Neuronal stem cell (in vitro differentiated cells): ENCODE measurements at regions not wholly inside any gene's neighbourhood (a gene's known extent, or its start where the extent isn't known, plus 50 kb on each side); places are given as distances from the start of the nearest gene placed in this dataset.
"Not testable (repeated sequence)": the region's sequence is repeated elsewhere in the genome, so short reads cannot be mapped to it uniquely, and the experiment has no call there.

Experiments used
- DNase-seq: peaks from one replicate; pipeline ENCODE4 v3.0.0-alpha.2; 2013; ENCODE audit warnings: low spot score
- H2AFZ ChIP-seq: one replicate; pipeline ENCODE4 v1.6.1; 2013; ENCODE audit warnings: mild to moderate bottlenecking, low read length, inconsistent platforms
- H2AK5ac ChIP-seq: 2 replicates; pipeline ENCODE4 v1.6.1; 2013; ENCODE audit warnings: low read depth, mild to moderate bottlenecking, inconsistent platforms, low read length, moderate library complexity, mixed read lengths
- H2BK120ac ChIP-seq: 2 replicates; pipeline ENCODE4 v1.6.1; 2013; ENCODE audit warnings: low read depth, mild to moderate bottlenecking, inconsistent platforms, low read length, moderate library complexity, mixed read lengths
- H2BK12ac ChIP-seq: one replicate; pipeline ENCODE4 v1.6.1; 2013; ENCODE audit warnings: low read length, inconsistent platforms
- H2BK15ac ChIP-seq: 2 replicates; pipeline ENCODE4 v1.6.1; 2013; ENCODE audit warnings: mild to moderate bottlenecking, low read length, inconsistent platforms, mixed read lengths
- H2BK5ac ChIP-seq: one replicate; pipeline ENCODE4 v1.6.1; 2013; ENCODE audit warnings: inconsistent platforms, mild to moderate bottlenecking, low read length, moderate library complexity
- H3K14ac ChIP-seq: one replicate; pipeline ENCODE4 v1.6.1; 2013; ENCODE audit warnings: low read length, inconsistent platforms
- H3K18ac ChIP-seq: 2 replicates; pipeline ENCODE4 v1.6.1; 2013; ENCODE audit warnings: low read length, inconsistent platforms
- H3K23ac ChIP-seq: 2 replicates; pipeline ENCODE4 v1.6.1; 2013; ENCODE audit warnings: low read depth, mild to moderate bottlenecking, mixed read lengths, low read length, inconsistent platforms; ENCODE audit not compliant: poor library complexity
- H3K27ac ChIP-seq: replicated peaks from 3 replicates; pipeline ENCODE4 v1.5.1; 2013; ENCODE audit warnings: low read length, inconsistent platforms
- H3K27me3 ChIP-seq, 3 experiments: 2 replicates each; pipeline ENCODE4 v1.6.1; 2013; ENCODE audit warnings: low read length in 3 of 3, mild to moderate bottlenecking in 2 of 3, inconsistent platforms in 1 of 3, low read depth in 1 of 3, mixed read lengths in 1 of 3, moderate library complexity in 1 of 3; ENCODE audit not compliant: control insufficient read depth in 3 of 3, insufficient read depth in 3 of 3
- H3K36me3 ChIP-seq, 2 donors: replicated peaks in 1 of 2; 2 replicates each; pipeline ENCODE4 v1.6.1; 2013; ENCODE audit warnings: low read length in 2 of 2; ENCODE audit not compliant: control insufficient read depth in 2 of 2, insufficient read depth in 2 of 2
- H3K4ac ChIP-seq: 2 replicates; pipeline ENCODE4 v1.6.1; 2013; ENCODE audit warnings: inconsistent platforms, mild to moderate bottlenecking, low read length, moderate library complexity
- H3K4me1 ChIP-seq, 2 donors: 1 replicate in 1 of 2; 2 replicates in 1 of 2; pipeline ENCODE4 v1.6.1; 2013; ENCODE audit warnings: low read length in 2 of 2, low read depth in 1 of 2; ENCODE audit not compliant: control insufficient read depth in 2 of 2, insufficient read depth in 1 of 2
- H3K4me2 ChIP-seq: one replicate; pipeline ENCODE4 v1.6.1; 2013; ENCODE audit warnings: mild to moderate bottlenecking, low read length, inconsistent platforms; ENCODE audit not compliant: insufficient read depth, poor library complexity, severe bottlenecking
- H3K4me3 ChIP-seq, 2 donors: 2 replicates each; pipeline ENCODE4 v1.5.1; 2013; ENCODE audit warnings: low read length in 2 of 2, mild to moderate bottlenecking in 2 of 2, inconsistent platforms in 1 of 2, moderate library complexity in 1 of 2
- H3K79me1 ChIP-seq: one replicate; pipeline ENCODE4 v1.6.1; 2013; ENCODE audit warnings: low read depth, mild to moderate bottlenecking, inconsistent platforms, low read length, moderate library complexity
- H3K9ac ChIP-seq: one replicate; pipeline ENCODE4 v1.6.1; 2013; ENCODE audit warnings: mild to moderate bottlenecking, low read depth, low read length, inconsistent platforms; ENCODE audit not compliant: poor library complexity
- H3K9me3 ChIP-seq, 2 donors: replicated peaks in 1 of 2; 2 replicates each; pipeline versions ENCODE3 to v1.6.1; 2013; ENCODE audit warnings: low read length in 2 of 2, mild to moderate bottlenecking in 2 of 2, inconsistent platforms in 1 of 2, low read depth in 1 of 2, mixed read lengths in 1 of 2, moderate library complexity in 1 of 2; ENCODE audit not compliant: control insufficient read depth in 2 of 2, insufficient read depth in 1 of 2
- H4K8ac ChIP-seq: one replicate; pipeline ENCODE4 v1.6.1; 2013; ENCODE audit warnings: low read depth, mild to moderate bottlenecking, inconsistent platforms, low read length, moderate library complexity
- H4K91ac ChIP-seq: one replicate; pipeline ENCODE4 v1.6.1; 2013; ENCODE audit warnings: low read length, low read depth, mild to moderate bottlenecking, inconsistent platforms; ENCODE audit not compliant: poor library complexity
- WGBS, 2 donors: extraction: QIAGEN DNeasy Blood & Tissue Kit; methylation state at CpG; one replicate each; pipeline ENCODE4 v1.1.7; 2013; ENCODE audit warnings: missing lambda C conversion rate in 2 of 2, mixed read lengths in 1 of 2; ENCODE audit not compliant: insufficient read length in 2 of 2, insufficient replicate concordance in 1 of 2; ENCODE audit errors: extremely low coverage in 2 of 2; 5-methylcytosine and 5-hydroxymethylcytosine counted together

DNA sequence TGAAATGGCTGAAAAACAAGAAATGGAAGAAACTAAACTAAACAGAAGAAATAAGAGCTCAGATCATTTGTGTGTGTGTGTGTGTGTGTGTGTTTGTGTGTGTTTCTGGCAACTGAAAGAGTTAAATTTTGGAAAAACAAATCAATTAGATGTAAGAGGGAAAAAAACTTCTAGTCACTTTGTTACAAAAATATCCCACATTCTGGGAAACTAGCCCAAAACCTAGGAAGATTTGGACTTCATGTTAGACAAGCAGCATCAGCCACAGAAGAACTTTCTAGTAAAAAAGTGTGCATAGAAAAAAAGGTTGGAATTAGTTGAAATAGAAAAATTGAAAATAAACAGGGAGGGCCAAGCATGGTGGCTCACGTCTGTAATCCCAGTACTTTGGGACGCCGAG lies 111.6 kb upstream of the PRKG2 start:
- Histone ChIP-seq H3K9me3 (no peaks in the 10 kb centered on the region), H2BK12ac (no peak overlapping the region), H3K9ac (no peak overlapping the region), H2BK5ac (no peak overlapping the region), H4K8ac (no peak overlapping the region), H3K23ac (no peak overlapping the region), H2AFZ (no peak overlapping the region), H3K27me3 (no peaks in the 10 kb centered on the region), H3K18ac (no peak overlapping the region), H4K91ac (no peak overlapping the region), H2AK5ac (no peak overlapping the region), H3K14ac (no peak overlapping the region), H2BK15ac (no peak overlapping the region), H3K79me1 (no peaks in the 10 kb centered on the region), H3K4me3 (no peak overlapping the region), H3K4me2 (no peak overlapping the region), H3K27ac (no peak overlapping the region), H3K4me1 (no peaks in the 10 kb centered on the region), H3K36me3 (no peaks in the 10 kb centered on the region), H2BK120ac (no peak overlapping the region), H3K4ac (no peak overlapping the region)
- no peak for DNase-seq
- no CpG with 5 or more reads among the region's 3 CpGs for WGBS, 2 donors

DNA sequence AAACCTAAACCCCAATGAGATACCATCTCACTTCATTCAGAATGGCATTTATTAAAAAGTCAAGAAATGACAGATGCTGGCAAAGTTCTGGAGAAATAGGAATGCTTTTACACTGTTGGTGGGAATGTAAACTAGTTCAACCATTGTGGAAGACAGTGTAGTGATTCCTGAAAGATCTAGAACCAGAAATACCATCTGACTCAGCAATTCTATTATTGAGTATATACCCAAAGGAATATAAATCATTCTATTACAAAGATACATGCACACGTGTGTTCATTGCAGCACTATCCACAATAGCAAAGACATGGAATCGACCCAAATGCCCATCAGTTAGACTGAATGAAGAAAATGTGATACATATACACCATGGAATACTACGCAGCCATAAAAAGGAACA lies 109.6 kb upstream of the PRKG2 start:
- not testable (repeated sequence) for H2BK120ac ChIP-seq, H2AK5ac ChIP-seq, H3K14ac ChIP-seq, H3K27ac ChIP-seq, H3K27me3 ChIP-seq, H3K4ac ChIP-seq, H3K23ac ChIP-seq, H2BK5ac ChIP-seq, H3K9me3 ChIP-seq, H3K4me2 ChIP-seq, H2BK12ac ChIP-seq, H3K4me3 ChIP-seq, H3K36me3 ChIP-seq, H3K79me1 ChIP-seq, H4K8ac ChIP-seq, H2BK15ac ChIP-seq, H3K18ac ChIP-seq, DNase-seq, H4K91ac ChIP-seq, H2AFZ ChIP-seq, H3K4me1 ChIP-seq, H3K9ac ChIP-seq
- WGBS, 2 donors = no CpG with 5 or more reads among the region's 3 CpGs

DNA sequence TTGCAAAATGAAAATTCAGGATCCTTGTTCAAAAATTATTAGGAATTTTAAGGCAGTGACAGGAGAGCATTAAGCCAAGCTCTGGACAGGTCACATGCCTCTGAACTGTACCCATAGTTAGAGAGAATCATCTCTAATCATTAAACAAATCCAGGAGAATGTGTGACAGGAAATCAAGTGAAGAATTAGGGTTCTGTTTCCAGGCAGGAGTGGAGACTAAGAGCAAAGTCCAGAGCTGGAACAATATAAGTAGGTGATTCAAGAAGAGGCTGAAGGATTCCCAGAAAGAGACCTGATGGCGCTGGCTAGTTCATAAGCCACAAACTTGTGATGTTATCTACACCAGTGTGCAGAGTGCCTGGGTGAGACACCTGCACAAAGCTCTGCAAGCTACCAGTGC lies 104.6 kb upstream of the PRKG2 start:
- Histone ChIP-seq H3K18ac (no peak overlapping the region), H2BK15ac (no peak overlapping the region), H2BK12ac (no peak overlapping the region), H3K79me1 (no peaks in the 10 kb centered on the region), H3K9ac (no peak overlapping the region), H3K27me3 (no peaks in the 10 kb centered on the region), H4K8ac (no peak overlapping the region), H3K4me2 (no peak overlapping the region), H3K27ac (no peak overlapping the region), H3K4me3 (no peak overlapping the region), H3K4ac (no peak overlapping the region), H4K91ac (no peak overlapping the region), H3K9me3 (no peaks in the 10 kb centered on the region), H2AK5ac (no peak overlapping the region), H2AFZ (no peak overlapping the region), H3K14ac (no peak overlapping the region), H2BK5ac (no peak overlapping the region), H3K23ac (no peak overlapping the region), H3K36me3 (no peaks in the 10 kb centered on the region), H2BK120ac (no peak overlapping the region), H3K4me1 (no peaks in the 10 kb centered on the region)
- WGBS, 2 donors = no CpG with 5 or more reads among the region's 1 CpG
- DNase-seq = no peak

DNA sequence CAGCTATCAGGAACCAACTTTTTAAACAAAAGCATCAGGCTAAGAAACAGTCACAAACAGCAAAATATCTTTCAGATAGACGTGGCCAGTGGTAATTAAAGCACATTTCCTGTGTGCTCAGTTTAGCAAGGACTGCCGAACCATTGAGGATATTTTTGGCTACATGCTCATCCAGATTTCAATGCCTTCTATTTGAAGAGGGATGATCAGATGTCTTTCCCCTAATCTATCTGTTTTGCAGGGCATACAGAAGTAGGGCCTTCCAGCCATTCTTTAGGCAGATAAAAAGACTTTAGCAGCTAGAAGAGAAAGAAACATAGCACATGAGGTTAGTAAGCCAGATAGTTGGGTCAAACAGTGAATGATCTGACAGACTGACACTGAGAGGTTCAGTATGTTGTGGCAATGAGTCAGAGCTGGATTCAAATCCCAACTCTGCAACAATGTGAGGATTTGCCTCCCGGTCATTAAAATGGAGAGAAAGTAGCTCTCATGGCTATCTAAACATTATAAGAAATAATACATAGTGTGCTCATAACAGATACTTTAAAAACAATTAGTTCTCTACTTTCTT lies 100.0 kb upstream of the PRKG2 start:
- Histone ChIP-seq H3K4me2 (no peak overlapping the region), H3K79me1 (no peaks in the 10 kb centered on the region), H3K18ac (no peak overlapping the region), H2AK5ac (no peak overlapping the region), H3K4me3 (no peak overlapping the region), H3K4me1 (no peaks in the 10 kb centered on the region), H3K23ac (no peak overlapping the region), H4K91ac (no peak overlapping the region), H2BK15ac (no peak overlapping the region), H2AFZ (no peak overlapping the region), H4K8ac (no peak overlapping the region), H2BK120ac (no peak overlapping the region), H3K4ac (no peak overlapping the region), H3K27me3 (no peaks in the 10 kb centered on the region), H2BK5ac (no peak overlapping the region), H3K9me3 (no peaks in the 10 kb centered on the region), H2BK12ac (no peak overlapping the region), H3K14ac (no peak overlapping the region), H3K36me3 (no peaks in the 10 kb centered on the region), H3K27ac (no peak overlapping the region), H3K9ac (no peak overlapping the region)
- no peak for DNase-seq
- WGBS, 2 donors = no CpG with 5 or more reads among the region's 3 CpGs
